K562 (cell line): ENCODE measurements at regions not wholly inside any gene's neighbourhood (a gene's known extent, or its start where the extent isn't known, plus 50 kb on each side); places are given as distances from the start of the nearest gene placed in this dataset.

Source experiments
- ARID2 ChIP-seq: fragments of 450-650 bp; IDR thresholded peaks from 2 replicates; pipeline ENCODE4 v1.6.1; 2017; ENCODE audit warnings: antibody characterized with exemption, mild to moderate bottlenecking
- CHD2 ChIP-seq: IDR thresholded peaks from 2 replicates; pipeline ENCODE4 v1.6.1; 2011; ENCODE audit warnings: low read depth, low read length
- FOXA1 ChIP-seq: fragments of 450-650 bp; IDR thresholded peaks from 2 replicates; pipeline ENCODE4 v1.6.1; 2016; ENCODE audit warnings: mild to moderate bottlenecking, borderline replicate concordance
- GATA2 ChIP-seq: sonication (generic); formaldehyde crosslinking; IDR thresholded peaks from 2 replicates; pipeline ENCODE4 v1.4.0; 2020; ENCODE audit warnings: mild to moderate bottlenecking, missing genetic modification reagents
- KAT7 ChIP-seq: sonication (generic); formaldehyde crosslinking; IDR thresholded peaks from 2 replicates; pipeline ENCODE4 v1.8.0; 2022; ENCODE audit warnings: missing genetic modification reagents, mild to moderate bottlenecking, borderline replicate concordance
- POLR2A ChIP-seq: fragments of 450-650 bp; conservative IDR thresholded peaks from 2 replicates; pipeline ENCODE4 v1.6.1; 2016
- RBM22 ChIP-seq: fragments of 200-400 bp; formaldehyde crosslinking; IDR thresholded peaks from 2 replicates; pipeline ENCODE4 v1.6.1; 2018; ENCODE audit warnings: low read length, low read depth; ENCODE audit not compliant: poor library complexity, severe bottlenecking
- ZNF274 ChIP-seq: IDR thresholded peaks from 2 replicates; pipeline ENCODE4 v1.6.1; 2011; ENCODE audit warnings: low read depth, mild to moderate bottlenecking, low read length, moderate library complexity, borderline replicate concordance
- ZNF785 ChIP-seq: fragments of 250-450 bp; sonication (Bioruptor Pico); IDR thresholded peaks from 2 replicates; pipeline ENCODE4 v1.4.0; 2020; ENCODE audit warnings: mild to moderate bottlenecking

DNA sequence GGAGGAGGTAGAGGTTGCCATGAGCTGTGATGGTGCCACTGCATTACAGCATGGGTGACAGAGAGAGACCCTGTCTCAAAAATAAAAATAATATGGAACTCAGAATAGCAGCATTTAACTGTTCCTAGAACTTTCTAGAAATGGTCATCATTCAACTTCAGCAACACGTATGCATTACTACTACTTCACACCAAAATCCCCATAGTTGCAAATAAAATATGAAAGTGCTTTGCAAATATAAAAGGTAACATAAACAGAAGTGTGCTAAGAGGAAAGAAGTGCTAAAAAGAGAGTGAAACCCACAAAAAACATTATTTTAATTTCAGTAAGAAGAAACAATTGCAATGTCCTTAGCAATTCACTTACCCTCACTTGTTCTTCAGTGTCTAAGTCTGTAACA is 169.7 kb upstream of the NUDT4 start:
- TF ChIP-seq FOXA1 (no peak), GATA2 (CRISPR knock-in tag) (no peak), ZNF274 (no peak), KAT7 (CRISPR knock-in tag) (no peak), CHD2 (no peak), ZNF785 (CRISPR knock-in tag) (no peak), RBM22 (no peak), POLR2A (no peak), ARID2 (no peak)
